ENCODE measurements at regions not wholly inside any gene's neighbourhood (a gene's known extent, or its start where the extent isn't known, plus 50 kb on each side); places are given as distances from the start of the nearest gene placed in this dataset.

DNA sequence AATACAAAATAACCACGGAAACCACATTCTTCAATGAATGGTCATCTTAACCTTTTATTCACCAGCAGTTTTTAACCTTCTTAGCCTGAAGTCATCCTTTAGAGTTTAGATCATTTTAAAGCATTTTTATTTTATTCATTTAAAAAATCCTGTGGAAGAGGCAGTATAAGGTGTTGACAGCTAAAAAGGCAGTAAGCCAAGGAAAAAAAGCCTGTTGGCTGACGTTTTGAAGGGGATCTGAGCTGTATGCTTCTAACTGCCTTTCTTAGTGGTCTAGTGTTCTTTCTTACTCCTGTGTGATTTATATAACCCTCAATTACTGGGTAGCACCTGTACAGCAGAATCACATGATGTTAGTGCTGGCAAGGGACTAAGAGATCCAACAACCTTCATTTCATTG, 438.3 kb upstream of the SEL1L start:
- no peaks in the 10 kb centered on the region for H3K4me1 ChIP-seq
- no peaks in the 10 kb centered on the region for H3K9me3 Mint-ChIP-seq (ENCODE audit: unreplicated experiment)
- BruUV-seq (replicated peaks) = no TSS peak
- no peak for DNase-seq
- no peak overlapping the region for H3K4me3 Mint-ChIP-seq (ENCODE audit: unreplicated experiment)
- intact Hi-C loops (cut with micrococcal nuclease; ENCODE audit: unreplicated experiment) = no loop called here
- H3K36me3 Mint-ChIP-seq (ENCODE audit: insufficient read depth, unreplicated experiment) = no peaks in the 10 kb centered on the region
- H3K36me3 ChIP-seq (ENCODE audit: control insufficient read depth, insufficient read depth, low read length) = no peaks in the 10 kb centered on the region
- no peaks in the 10 kb centered on the region for H3K27me3 Mint-ChIP-seq (ENCODE audit: insufficient read depth, unreplicated experiment)
- CTCF ChIA-PET = interaction anchor here (0.5 kb wide), 1 partner anchor 9 kb away, joined by 3 read pairs; no protein-coding TSS in a partner anchor
- H3K4me3 ChIP-seq (ENCODE audit: low read depth, low read length) = no peak overlapping the region
- H3K27ac Mint-ChIP-seq (ENCODE audit: unreplicated experiment) = no peak overlapping the region
- TF ChIP-seq, protein P1, sequence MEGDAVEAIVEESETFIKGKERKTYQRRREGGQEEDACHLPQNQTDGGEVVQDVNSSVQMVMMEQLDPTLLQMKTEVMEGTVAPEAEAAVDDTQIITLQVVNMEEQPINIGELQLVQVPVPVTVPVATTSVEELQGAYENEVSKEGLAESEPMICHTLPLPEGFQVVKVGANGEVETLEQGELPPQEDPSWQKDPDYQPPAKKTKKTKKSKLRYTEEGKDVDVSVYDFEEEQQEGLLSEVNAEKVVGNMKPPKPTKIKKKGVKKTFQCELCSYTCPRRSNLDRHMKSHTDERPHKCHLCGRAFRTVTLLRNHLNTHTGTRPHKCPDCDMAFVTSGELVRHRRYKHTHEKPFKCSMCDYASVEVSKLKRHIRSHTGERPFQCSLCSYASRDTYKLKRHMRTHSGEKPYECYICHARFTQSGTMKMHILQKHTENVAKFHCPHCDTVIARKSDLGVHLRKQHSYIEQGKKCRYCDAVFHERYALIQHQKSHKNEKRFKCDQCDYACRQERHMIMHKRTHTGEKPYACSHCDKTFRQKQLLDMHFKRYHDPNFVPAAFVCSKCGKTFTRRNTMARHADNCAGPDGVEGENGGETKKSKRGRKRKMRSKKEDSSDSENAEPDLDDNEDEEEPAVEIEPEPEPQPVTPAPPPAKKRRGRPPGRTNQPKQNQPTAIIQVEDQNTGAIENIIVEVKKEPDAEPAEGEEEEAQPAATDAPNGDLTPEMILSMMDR (IDR thresholded peaks at IDR 0.05; ENCODE audit: insufficient read depth in 1 of 2, low read depth in 1 of 2, low read length in 1 of 2, severe bottlenecking in 1 of 2, unreplicated experiment in 1 of 2) = no peak
- no peaks in the 10 kb centered on the region for H3K9me3 ChIP-seq
- H3K27me3 ChIP-seq (replicated peaks; ENCODE audit: control insufficient read depth, insufficient read depth, low read length) = no peaks in the 10 kb centered on the region
- POLR2A ChIA-PET = no interaction called here
- H3K4me1 Mint-ChIP-seq (ENCODE audit: low read depth, unreplicated experiment) = no peaks in the 10 kb centered on the region

DNA sequence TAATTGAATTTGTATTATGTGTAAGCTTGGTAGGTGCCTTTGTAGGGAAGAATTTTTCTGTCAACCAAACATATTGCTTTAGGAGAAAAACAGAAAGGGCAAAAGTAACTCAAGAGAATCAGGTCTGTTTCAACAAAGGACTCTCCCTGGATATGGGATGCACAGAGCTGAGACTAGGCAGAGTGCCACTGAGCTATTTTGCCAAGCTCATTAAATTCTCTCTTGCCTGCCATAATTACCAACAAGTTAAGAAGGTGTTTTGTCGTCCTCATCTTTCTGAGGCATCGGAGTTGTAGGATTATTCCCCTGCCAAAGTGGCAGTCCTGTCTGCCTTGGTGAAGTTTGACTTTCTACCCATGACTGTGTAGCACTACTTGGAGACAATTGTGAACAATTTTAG, 438.9 kb upstream of the SEL1L start:
- H3K4me3 Mint-ChIP-seq (ENCODE audit: unreplicated experiment) = no peak overlapping the region
- Histone ChIP-seq H3K4me1 (no peaks in the 10 kb centered on the region), H3K9me3 (no peaks in the 10 kb centered on the region), H3K36me3 (ENCODE audit: control insufficient read depth, insufficient read depth, low read length) (no peaks in the 10 kb centered on the region), H3K4me3 (ENCODE audit: low read depth, low read length) (no peak overlapping the region), H3K27me3 (replicated peaks; ENCODE audit: control insufficient read depth, insufficient read depth, low read length) (no peaks in the 10 kb centered on the region)
- no peaks in the 10 kb centered on the region for H3K27me3 Mint-ChIP-seq (ENCODE audit: insufficient read depth, unreplicated experiment)
- TF ChIP-seq, protein P1 (IDR thresholded peaks at IDR 0.05; ENCODE audit: insufficient read depth in 1 of 2, low read depth in 1 of 2, low read length in 1 of 2, severe bottlenecking in 1 of 2, unreplicated experiment in 1 of 2) = no peak
- no peaks in the 10 kb centered on the region for H3K9me3 Mint-ChIP-seq (ENCODE audit: unreplicated experiment)
- DNase-seq = no peak
- no peak overlapping the region for H3K27ac Mint-ChIP-seq (ENCODE audit: unreplicated experiment)
- intact Hi-C loops (cut with micrococcal nuclease; ENCODE audit: unreplicated experiment) = no loop called here
- CTCF ChIA-PET = interaction anchor here (0.5 kb wide), 1 partner anchor 8 kb away, joined by 3 read pairs; no protein-coding TSS in a partner anchor
- no TSS peak for BruUV-seq (replicated peaks)
- H3K36me3 Mint-ChIP-seq (ENCODE audit: insufficient read depth, unreplicated experiment) = no peaks in the 10 kb centered on the region
- H3K4me1 Mint-ChIP-seq (ENCODE audit: low read depth, unreplicated experiment) = no peaks in the 10 kb centered on the region
- POLR2A ChIA-PET = no interaction called here

DNA sequence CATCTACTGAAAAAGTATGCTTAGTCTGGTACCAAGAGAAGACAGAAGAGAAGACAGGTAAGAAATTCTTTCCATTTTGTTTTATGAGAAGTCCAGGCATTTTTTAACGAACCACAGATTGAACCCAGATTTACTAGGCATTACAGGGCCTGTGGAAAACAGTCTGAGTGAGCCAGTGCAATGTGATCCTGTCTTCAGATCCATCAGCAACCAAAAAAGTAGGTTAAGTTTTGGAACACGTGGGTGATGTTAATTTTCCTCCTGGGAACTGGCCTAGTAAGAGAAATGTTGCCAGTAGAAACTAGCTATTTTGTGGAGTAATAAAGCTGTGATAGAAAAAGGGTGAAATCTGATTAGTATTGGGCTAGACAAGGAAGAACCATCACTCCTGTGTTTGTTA, 440.9 kb upstream of the SEL1L start:
- intact Hi-C loops (cut with micrococcal nuclease; ENCODE audit: unreplicated experiment) = no loop called here
- no peaks in the 10 kb centered on the region for H3K27me3 ChIP-seq (replicated peaks; ENCODE audit: control insufficient read depth, insufficient read depth, low read length)
- no peaks in the 10 kb centered on the region for H3K36me3 ChIP-seq (ENCODE audit: control insufficient read depth, insufficient read depth, low read length)
- Mint-ChIP-seq H3K27ac (ENCODE audit: unreplicated experiment) (no peak overlapping the region), H3K27me3 (ENCODE audit: insufficient read depth, unreplicated experiment) (no peaks in the 10 kb centered on the region), H3K4me3 (ENCODE audit: unreplicated experiment) (no peak overlapping the region), H3K9me3 (ENCODE audit: unreplicated experiment) (no peaks in the 10 kb centered on the region), H3K36me3 (ENCODE audit: insufficient read depth, unreplicated experiment) (no peaks in the 10 kb centered on the region), H3K4me1 (ENCODE audit: low read depth, unreplicated experiment) (no peaks in the 10 kb centered on the region)
- no peak for DNase-seq
- CTCF ChIA-PET = no interaction called here
- BruUV-seq (replicated peaks) = no TSS peak
- TF ChIP-seq, protein P1 (IDR thresholded peaks at IDR 0.05; ENCODE audit: insufficient read depth in 1 of 2, low read depth in 1 of 2, low read length in 1 of 2, severe bottlenecking in 1 of 2, unreplicated experiment in 1 of 2) = no peak
- POLR2A ChIA-PET = no interaction called here
- no peak overlapping the region for H3K4me3 ChIP-seq (ENCODE audit: low read depth, low read length)
- no peaks in the 10 kb centered on the region for H3K4me1 ChIP-seq
- H3K9me3 ChIP-seq = no peaks in the 10 kb centered on the region

All from Caco-2 (cell line).